ENCODE measurements at regions not wholly inside any gene's neighbourhood (a gene's known extent, or its start where the extent isn't known, plus 50 kb on each side); places are given as distances from the start of the nearest gene placed in this dataset.
"Not testable (repeated sequence)": the region's sequence is repeated elsewhere in the genome, so short reads cannot be mapped to it uniquely, and the experiment has no call there.

DNA sequence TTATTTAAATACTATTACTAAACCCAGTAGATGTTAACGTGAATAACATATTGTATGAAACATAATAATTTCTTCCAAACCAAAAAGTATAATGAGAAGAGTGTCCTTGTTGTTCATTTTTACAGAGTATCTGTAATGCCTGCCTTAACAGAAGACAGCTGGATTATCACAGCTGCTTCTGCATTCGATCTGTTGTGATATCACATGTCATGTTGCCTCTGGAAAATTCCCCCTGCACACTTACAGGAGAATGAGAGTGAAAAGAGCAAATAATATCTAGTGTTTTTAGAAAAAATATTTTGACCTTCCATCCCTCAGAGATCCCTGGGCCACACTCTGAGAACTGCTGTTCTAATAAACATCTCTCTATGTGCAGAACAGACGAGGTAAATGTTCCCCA, 240.1 kb upstream of the NOCT start:
- H3K4me1 ChIP-seq (ENCODE audit: control insufficient read depth, low read length) = no peaks in the 10 kb centered on the region
- H3K9me3 ChIP-seq (ENCODE audit: control insufficient read depth, insufficient read depth, low read length) = no peaks in the 10 kb centered on the region
- no peaks in the 10 kb centered on the region for H3K79me2 ChIP-seq (ENCODE audit: control insufficient read depth, low read length)
- TF ChIP-seq, protein P1, sequence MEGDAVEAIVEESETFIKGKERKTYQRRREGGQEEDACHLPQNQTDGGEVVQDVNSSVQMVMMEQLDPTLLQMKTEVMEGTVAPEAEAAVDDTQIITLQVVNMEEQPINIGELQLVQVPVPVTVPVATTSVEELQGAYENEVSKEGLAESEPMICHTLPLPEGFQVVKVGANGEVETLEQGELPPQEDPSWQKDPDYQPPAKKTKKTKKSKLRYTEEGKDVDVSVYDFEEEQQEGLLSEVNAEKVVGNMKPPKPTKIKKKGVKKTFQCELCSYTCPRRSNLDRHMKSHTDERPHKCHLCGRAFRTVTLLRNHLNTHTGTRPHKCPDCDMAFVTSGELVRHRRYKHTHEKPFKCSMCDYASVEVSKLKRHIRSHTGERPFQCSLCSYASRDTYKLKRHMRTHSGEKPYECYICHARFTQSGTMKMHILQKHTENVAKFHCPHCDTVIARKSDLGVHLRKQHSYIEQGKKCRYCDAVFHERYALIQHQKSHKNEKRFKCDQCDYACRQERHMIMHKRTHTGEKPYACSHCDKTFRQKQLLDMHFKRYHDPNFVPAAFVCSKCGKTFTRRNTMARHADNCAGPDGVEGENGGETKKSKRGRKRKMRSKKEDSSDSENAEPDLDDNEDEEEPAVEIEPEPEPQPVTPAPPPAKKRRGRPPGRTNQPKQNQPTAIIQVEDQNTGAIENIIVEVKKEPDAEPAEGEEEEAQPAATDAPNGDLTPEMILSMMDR (IDR thresholded peaks at IDR 0.05; ENCODE audit: low read depth, low read length, poor library complexity, severe bottlenecking) = no peak
- no peak for TF ChIP-seq EZH2phosphoT487 (IDR thresholded peaks at IDR 0.05; ENCODE audit: borderline replicate concordance, low read length)
- H3K27ac ChIP-seq (ENCODE audit: low read depth, low read length) = no peak overlapping the region
- no peaks in the 10 kb centered on the region for H3K9me2 ChIP-seq (replicated peaks; ENCODE audit: control insufficient read depth, low read length)
- no peak overlapping the region for H3K4me2 ChIP-seq (ENCODE audit: low read length)
- H3K36me3 ChIP-seq (ENCODE audit: control insufficient read depth, low read length) = no peaks in the 10 kb centered on the region
- no peak overlapping the region for H3K4me3 ChIP-seq (ENCODE audit: low read length)
- H3K27me3 ChIP-seq (ENCODE audit: control insufficient read depth, low read length) = no peaks in the 10 kb centered on the region
- no peaks in the 10 kb centered on the region for H4K20me1 ChIP-seq (ENCODE audit: control insufficient read depth, insufficient read depth, low read depth, low read length)
- no peaks in the 10 kb centered on the region for H3F3A ChIP-seq (ENCODE audit: control insufficient read depth, insufficient read depth)

DNA sequence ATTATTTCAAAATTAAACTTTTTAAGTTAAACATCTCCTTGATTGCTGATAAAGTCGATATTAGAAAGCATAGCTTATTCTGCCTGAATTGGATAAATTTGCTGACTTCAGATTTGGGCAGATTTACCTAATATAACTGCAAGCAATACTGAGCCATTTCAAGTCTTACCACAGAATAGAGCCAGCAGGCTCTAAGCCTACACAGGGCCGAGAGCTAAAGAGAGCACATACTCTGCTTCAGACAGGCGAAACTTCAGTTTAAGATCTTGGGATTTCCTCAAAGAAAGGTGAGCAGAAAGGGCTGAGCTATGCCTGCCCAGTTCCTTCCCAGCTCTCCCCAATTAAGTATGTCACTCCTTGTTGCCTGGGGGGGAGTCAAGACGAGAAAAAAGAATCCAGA, 240.6 kb upstream of the NOCT start:
- Histone ChIP-seq H3K4me1 (ENCODE audit: control insufficient read depth, low read length) (no peaks in the 10 kb centered on the region), H3K36me3 (ENCODE audit: control insufficient read depth, low read length) (no peaks in the 10 kb centered on the region), H4K20me1 (ENCODE audit: control insufficient read depth, insufficient read depth, low read depth, low read length) (no peaks in the 10 kb centered on the region), H3K27ac (ENCODE audit: low read depth, low read length) (no peak overlapping the region), H3K9me2 (replicated peaks; ENCODE audit: control insufficient read depth, low read length) (no peaks in the 10 kb centered on the region), H3K27me3 (ENCODE audit: control insufficient read depth, low read length) (no peaks in the 10 kb centered on the region), H3F3A (ENCODE audit: control insufficient read depth, insufficient read depth) (no peaks in the 10 kb centered on the region), H3K9me3 (ENCODE audit: control insufficient read depth, insufficient read depth, low read length) (no peaks in the 10 kb centered on the region), H3K4me2 (ENCODE audit: low read length) (no peak overlapping the region), H3K4me3 (ENCODE audit: low read length) (no peak overlapping the region), H3K79me2 (ENCODE audit: control insufficient read depth, low read length) (no peaks in the 10 kb centered on the region)
- no peak for TF ChIP-seq EZH2phosphoT487 (IDR thresholded peaks at IDR 0.05; ENCODE audit: borderline replicate concordance, low read length)
- TF ChIP-seq, protein P1 (IDR thresholded peaks at IDR 0.05; ENCODE audit: low read depth, low read length, poor library complexity, severe bottlenecking) = no peak

DNA sequence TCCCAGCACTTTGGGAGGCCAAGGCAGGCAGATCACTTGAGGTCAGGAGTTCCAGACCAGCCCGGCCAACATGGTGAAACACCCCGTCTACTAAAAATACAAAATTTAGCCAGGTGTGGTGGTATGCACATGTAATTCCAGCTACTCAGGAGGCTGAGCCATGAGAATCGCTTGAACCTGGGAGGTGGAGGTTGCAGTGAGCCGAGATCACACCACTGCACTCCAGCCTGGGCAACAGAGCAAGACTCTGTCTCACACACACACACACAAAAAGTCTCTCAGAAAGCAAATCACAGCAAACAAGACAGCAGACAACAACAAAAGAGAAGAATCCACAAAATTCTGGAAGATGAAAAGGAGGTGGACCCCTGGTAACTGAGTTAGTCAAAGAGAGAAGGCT, 241.5 kb upstream of the NOCT start:
- not testable (repeated sequence) for H3K4me2 ChIP-seq (ENCODE audit: low read length); H3K36me3 ChIP-seq (ENCODE audit: control insufficient read depth, low read length); H3K9me3 ChIP-seq (ENCODE audit: control insufficient read depth, insufficient read depth, low read length); H3K79me2 ChIP-seq (ENCODE audit: control insufficient read depth, low read length); H3F3A ChIP-seq (ENCODE audit: control insufficient read depth, insufficient read depth); H3K4me1 ChIP-seq (ENCODE audit: control insufficient read depth, low read length); H3K4me3 ChIP-seq (ENCODE audit: low read length); H4K20me1 ChIP-seq (ENCODE audit: control insufficient read depth, insufficient read depth, low read depth, low read length); H3K9me2 ChIP-seq (replicated peaks; ENCODE audit: control insufficient read depth, low read length); H3K27me3 ChIP-seq (ENCODE audit: control insufficient read depth, low read length); H3K27ac ChIP-seq (ENCODE audit: low read depth, low read length)

DNA sequence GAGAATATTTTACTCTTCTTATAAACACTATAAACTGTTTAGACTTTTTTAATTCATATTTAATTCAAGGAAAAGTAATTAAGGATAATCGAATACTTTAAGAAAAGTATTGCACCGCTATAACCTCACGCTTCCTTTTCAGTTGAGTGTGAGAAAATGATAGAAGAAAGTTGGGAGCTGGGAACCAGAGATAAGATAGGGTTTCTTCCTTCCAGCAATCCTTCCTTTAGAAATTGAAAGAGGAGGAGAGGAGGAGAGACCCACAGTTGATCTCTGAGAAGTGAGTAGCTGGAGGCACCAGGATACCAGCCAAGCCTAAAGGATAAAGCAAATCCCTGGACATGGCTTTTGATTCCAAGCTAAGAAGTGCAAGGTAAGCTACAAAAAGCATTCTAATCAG, 242.3 kb upstream of the NOCT start:
- no peak overlapping the region for H3K4me2 ChIP-seq (ENCODE audit: low read length)
- H3K79me2 ChIP-seq (ENCODE audit: control insufficient read depth, low read length) = no peaks in the 10 kb centered on the region
- H3F3A ChIP-seq (ENCODE audit: control insufficient read depth, insufficient read depth) = no peaks in the 10 kb centered on the region
- no peaks in the 10 kb centered on the region for H4K20me1 ChIP-seq (ENCODE audit: control insufficient read depth, insufficient read depth, low read depth, low read length)
- no peaks in the 10 kb centered on the region for H3K9me3 ChIP-seq (ENCODE audit: control insufficient read depth, insufficient read depth, low read length)
- no peaks in the 10 kb centered on the region for H3K36me3 ChIP-seq (ENCODE audit: control insufficient read depth, low read length)
- no peak for TF ChIP-seq EZH2phosphoT487 (IDR thresholded peaks at IDR 0.05; ENCODE audit: borderline replicate concordance, low read length)
- TF ChIP-seq, protein P1 (IDR thresholded peaks at IDR 0.05; ENCODE audit: low read depth, low read length, poor library complexity, severe bottlenecking) = no peak
- no peaks in the 10 kb centered on the region for H3K9me2 ChIP-seq (replicated peaks; ENCODE audit: control insufficient read depth, low read length)
- H3K27ac ChIP-seq (ENCODE audit: low read depth, low read length) = no peak overlapping the region
- H3K4me1 ChIP-seq (ENCODE audit: control insufficient read depth, low read length) = no peaks in the 10 kb centered on the region
- no peak overlapping the region for H3K4me3 ChIP-seq (ENCODE audit: low read length)
- H3K27me3 ChIP-seq (ENCODE audit: control insufficient read depth, low read length) = no peaks in the 10 kb centered on the region

Measured in DOHH2 (cell line).